ENCODE measurements at regions not wholly inside any gene's neighbourhood (a gene's known extent, or its start where the extent isn't known, plus 50 kb on each side); places are given as distances from the start of the nearest gene placed in this dataset.

GRCh38 chr14:101457301-101457935, 103.9 kb upstream of the DIO3 start:
- TF ChIP-seq POLR2A (IDR thresholded peaks at IDR 0.05), result no peak
- no peak for TF ChIP-seq EP300 (IDR thresholded peaks at IDR 0.05)

Measured in suprapubic skin (tissue), 2 donors.